Activated CD4-positive, alpha-beta T cell treated with anti-CD3 and anti-CD28 coated beads, Interleukin-2, amount 10 ng/mL, durations not matched to agents 24 days and 14 days (primary cell): ENCODE measurements at regions not wholly inside any gene's neighbourhood (a gene's known extent, or its start where the extent isn't known, plus 50 kb on each side); places are given as distances from the start of the nearest gene placed in this dataset.

Experiments
- DNase-seq: peaks from one replicate; pipeline ENCODE4 v3.0.0; 2022
- H3K27ac Mint-ChIP-seq: one replicate; pipeline ENCODE4 v1.8.0; 2022; ENCODE audit warnings: mild to moderate bottlenecking, mixed read lengths
- H3K27me3 Mint-ChIP-seq: one replicate; pipeline ENCODE4 v1.8.0; 2022; ENCODE audit warnings: mixed read lengths
- H3K36me3 Mint-ChIP-seq: one replicate; pipeline ENCODE4 v1.8.0; 2022; ENCODE audit warnings: low read depth, mild to moderate bottlenecking, mixed read lengths
- H3K4me1 Mint-ChIP-seq: one replicate; pipeline ENCODE4 v1.8.0; 2021; ENCODE audit warnings: mixed read lengths
- H3K4me3 Mint-ChIP-seq: one replicate; pipeline ENCODE4 v1.8.0; 2022; ENCODE audit warnings: mild to moderate bottlenecking, moderate library complexity, mixed read lengths
- H3K9me3 Mint-ChIP-seq: one replicate; pipeline ENCODE4 v1.8.0; 2021; ENCODE audit warnings: mixed read lengths
- intact Hi-C: fragments of 100-400 bp; cut with micrococcal nuclease; formaldehyde crosslinking; loops from one replicate; pipeline ENCODE4 v1.15.1; 2023

DNA sequence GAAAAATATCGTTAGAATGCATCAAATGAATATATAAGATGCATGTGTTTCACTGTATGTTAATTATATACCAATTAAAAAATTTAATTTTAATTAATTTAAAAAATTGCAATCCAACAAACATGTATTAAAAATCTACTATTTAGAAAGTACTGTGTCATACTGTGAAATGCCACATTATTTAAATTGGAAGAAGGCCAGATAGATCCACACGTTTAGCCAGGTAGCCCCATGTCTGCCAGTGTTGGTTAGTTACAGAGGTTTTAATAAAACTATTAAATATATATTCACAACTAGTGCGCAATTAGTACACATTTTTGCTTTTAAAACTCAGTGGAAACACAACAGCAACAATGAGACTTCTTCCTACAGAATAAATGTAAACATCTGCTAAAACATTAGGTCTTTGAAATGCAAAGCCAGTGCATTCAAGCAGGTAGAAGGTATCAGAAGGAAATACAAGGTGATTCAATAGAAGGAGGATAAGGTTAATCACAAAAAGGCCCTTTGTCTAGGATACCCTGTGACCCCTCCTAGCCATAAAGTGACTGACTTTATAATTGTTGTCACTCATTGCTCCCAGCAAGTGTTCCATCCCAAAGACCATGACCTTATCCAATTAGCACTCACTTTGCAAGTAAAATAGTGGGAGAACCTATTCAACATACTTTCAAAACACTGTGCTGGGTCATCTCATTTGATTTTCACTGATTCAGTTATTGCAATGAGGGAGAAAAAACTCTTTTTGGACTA, 211.5 kb downstream of the TTLL7 start:
- no peaks in the 10 kb centered on the region for H3K9me3 Mint-ChIP-seq
- DNase-seq: no peak
- no peaks in the 10 kb centered on the region for H3K36me3 Mint-ChIP-seq
- no peak overlapping the region for H3K27ac Mint-ChIP-seq
- intact Hi-C loops: no loop called here
- H3K27me3 Mint-ChIP-seq: no peaks in the 10 kb centered on the region
- no peak overlapping the region for H3K4me3 Mint-ChIP-seq
- no peaks in the 10 kb centered on the region for H3K4me1 Mint-ChIP-seq

DNA sequence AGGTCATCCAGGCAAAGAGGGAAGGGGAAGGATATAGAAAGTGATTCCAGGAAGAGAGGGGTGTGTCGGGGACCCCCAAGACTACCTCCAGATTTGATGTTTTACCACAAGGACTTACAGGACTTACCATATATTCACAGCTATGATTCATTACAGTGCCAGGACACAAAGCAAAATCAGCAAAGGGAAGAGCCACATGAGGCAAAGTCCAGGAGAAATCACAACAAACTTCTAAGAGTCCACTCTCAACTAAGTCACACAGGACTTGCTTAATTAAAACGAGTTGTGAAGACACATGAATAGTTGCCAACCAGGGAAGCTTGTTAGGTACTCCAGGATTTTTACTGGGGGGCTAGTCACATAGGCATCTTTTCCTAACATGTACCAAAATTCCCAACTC, 217.3 kb downstream of the TTLL7 start:
- intact Hi-C loops: no loop called here
- Mint-ChIP-seq H3K4me1 (no peaks in the 10 kb centered on the region), H3K27me3 (no peaks in the 10 kb centered on the region), H3K27ac (no peak overlapping the region), H3K36me3 (no peaks in the 10 kb centered on the region), H3K4me3 (no peak overlapping the region), H3K9me3 (no peaks in the 10 kb centered on the region)
- no peak for DNase-seq

GRCh38 chr1:83779565-83779964, 219.4 kb downstream of the TTLL7 start:
- Mint-ChIP-seq H3K4me3 (no peak overlapping the region), H3K27ac (no peak overlapping the region), H3K9me3 (no peaks in the 10 kb centered on the region), H3K36me3 (no peaks in the 10 kb centered on the region), H3K27me3 (no peaks in the 10 kb centered on the region), H3K4me1 (no peaks in the 10 kb centered on the region)
- DNase-seq: no peak
- intact Hi-C loops: no loop called here

GRCh38 chr1:83777758-83778101, 221.2 kb downstream of the TTLL7 start:
- Mint-ChIP-seq H3K27me3 (peaks cover 2% of the 10 kb centered on the region), H3K9me3 (no peaks in the 10 kb centered on the region), H3K4me1 (no peaks in the 10 kb centered on the region), H3K27ac (no peak overlapping the region), H3K36me3 (no peaks in the 10 kb centered on the region), H3K4me3 (no peak overlapping the region)
- DNase-seq: no peak
- intact Hi-C loops: no loop called here

GRCh38 chr1:83776913-83777757, 221.8 kb downstream of the TTLL7 start:
- no peak overlapping the region for H3K4me3 Mint-ChIP-seq
- no peaks in the 10 kb centered on the region for H3K4me1 Mint-ChIP-seq
- no peak for DNase-seq
- peaks cover 3% of the 10 kb centered on the region for H3K27me3 Mint-ChIP-seq
- no peaks in the 10 kb centered on the region for H3K36me3 Mint-ChIP-seq
- H3K27ac Mint-ChIP-seq: no peak overlapping the region
- intact Hi-C loops: no loop called here
- H3K9me3 Mint-ChIP-seq: no peaks in the 10 kb centered on the region

GRCh38 chr1:83775977-83776603, 222.8 kb downstream of the TTLL7 start:
- intact Hi-C loops: no loop called here
- peaks cover 3% of the 10 kb centered on the region for H3K27me3 Mint-ChIP-seq
- H3K27ac Mint-ChIP-seq: no peak overlapping the region
- no peak overlapping the region for H3K4me3 Mint-ChIP-seq
- H3K9me3 Mint-ChIP-seq: no peaks in the 10 kb centered on the region
- no peaks in the 10 kb centered on the region for H3K4me1 Mint-ChIP-seq
- H3K36me3 Mint-ChIP-seq: no peaks in the 10 kb centered on the region
- DNase-seq: no peak

GRCh38 chr1:83773059-83773458, 225.9 kb downstream of the TTLL7 start:
- Mint-ChIP-seq H3K27me3 (peaks cover 3% of the 10 kb centered on the region), H3K4me1 (peaks cover 3% of the 10 kb centered on the region), H3K4me3 (no peak overlapping the region), H3K9me3 (no peaks in the 10 kb centered on the region), H3K27ac (no peak overlapping the region), H3K36me3 (no peaks in the 10 kb centered on the region)
- no peak for DNase-seq
- intact Hi-C loops: no loop called here

GRCh38 chr1:83770319-83770661, 228.6 kb downstream of the TTLL7 start:
- H3K36me3 Mint-ChIP-seq: no peaks in the 10 kb centered on the region
- H3K4me3 Mint-ChIP-seq: no peak overlapping the region
- intact Hi-C loops: no loop called here
- no peaks in the 10 kb centered on the region for H3K9me3 Mint-ChIP-seq
- no peak for DNase-seq
- H3K27me3 Mint-ChIP-seq: peaks cover 3% of the 10 kb centered on the region
- peaks cover 3% of the 10 kb centered on the region for H3K4me1 Mint-ChIP-seq
- no peak overlapping the region for H3K27ac Mint-ChIP-seq

- Mint-ChIP-seq H3K36me3 (no peaks in the 10 kb centered on the region), H3K27me3 (peaks cover 3% of the 10 kb centered on the region), H3K4me1 (peaks cover 3% of the 10 kb centered on the region), H3K4me3 (no peak overlapping the region), H3K27ac (no peak overlapping the region), H3K9me3 (no peaks in the 10 kb centered on the region)
- no peak for DNase-seq
- intact Hi-C loops: no loop called here
These were observed 229.2 kb downstream of the TTLL7 start for GRCh38 chr1:83769594-83770318.

DNA sequence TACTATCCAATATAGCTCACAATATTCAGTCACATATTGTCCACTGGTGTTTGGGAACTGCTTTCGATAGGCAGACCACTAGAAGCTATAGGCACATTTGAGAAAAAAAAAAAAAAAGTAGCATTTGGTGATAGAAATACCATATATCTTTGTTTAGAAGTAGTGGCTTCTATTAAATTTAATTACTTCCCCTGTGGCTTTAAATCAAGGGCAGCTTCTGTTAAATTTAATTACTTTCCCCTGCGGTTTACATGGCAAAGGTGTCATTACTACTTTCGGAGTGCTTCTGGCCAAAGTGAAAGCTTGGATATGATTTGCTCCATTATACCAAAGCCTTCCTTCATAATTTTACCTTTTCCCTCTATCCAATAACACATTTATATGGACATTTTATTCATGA, 229.9 kb downstream of the TTLL7 start:
- H3K9me3 Mint-ChIP-seq: no peaks in the 10 kb centered on the region
- H3K27me3 Mint-ChIP-seq: peaks cover 4% of the 10 kb centered on the region
- peaks cover 3% of the 10 kb centered on the region for H3K4me1 Mint-ChIP-seq

DNA sequence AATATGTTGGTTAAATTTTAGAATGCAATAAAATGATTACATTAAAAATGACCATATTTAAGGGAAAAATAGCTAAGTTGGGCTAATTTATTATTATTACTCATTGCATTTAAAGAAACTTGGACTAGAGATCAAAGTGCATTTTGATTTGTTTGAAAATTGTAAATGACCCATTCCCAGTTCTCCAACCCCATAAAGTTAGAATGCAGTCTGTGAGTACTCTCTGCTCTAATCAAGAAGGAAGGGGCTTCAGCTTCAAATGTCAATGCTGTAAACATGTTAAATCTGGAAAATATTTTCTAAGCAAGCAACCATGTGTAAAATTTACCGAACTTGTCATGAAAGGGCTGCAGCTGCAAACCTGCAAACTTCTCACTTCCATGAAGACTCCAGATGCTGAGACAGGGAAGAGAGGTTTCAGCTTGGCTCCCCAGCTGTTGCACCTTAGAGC, 232.7 kb downstream of the TTLL7 start:
- peaks cover 3% of the 10 kb centered on the region for H3K4me1 Mint-ChIP-seq
- H3K27me3 Mint-ChIP-seq: peaks cover 1% of the 10 kb centered on the region
- intact Hi-C loops: no loop called here
- H3K27ac Mint-ChIP-seq: no peak overlapping the region
- no peaks in the 10 kb centered on the region for H3K36me3 Mint-ChIP-seq
- H3K4me3 Mint-ChIP-seq: no peak overlapping the region
- H3K9me3 Mint-ChIP-seq: no peaks in the 10 kb centered on the region
- no peak for DNase-seq

More for the DNA sequence above, 229.9 kb downstream of the TTLL7 start:
- no peak overlapping the region for H3K4me3 Mint-ChIP-seq
- no peaks in the 10 kb centered on the region for H3K36me3 Mint-ChIP-seq
- DNase-seq: no peak
- intact Hi-C loops: no loop called here
- H3K27ac Mint-ChIP-seq: no peak overlapping the region

GRCh38 chr1:83765125-83765524, 233.8 kb downstream of the TTLL7 start:
- Mint-ChIP-seq H3K27me3 (peaks cover 1% of the 10 kb centered on the region), H3K36me3 (no peaks in the 10 kb centered on the region), H3K27ac (no peak overlapping the region), H3K4me3 (no peak overlapping the region), H3K4me1 (peaks cover 6% of the 10 kb centered on the region), H3K9me3 (no peaks in the 10 kb centered on the region)
- DNase-seq: no peak
- intact Hi-C loops: no loop called here

DNA sequence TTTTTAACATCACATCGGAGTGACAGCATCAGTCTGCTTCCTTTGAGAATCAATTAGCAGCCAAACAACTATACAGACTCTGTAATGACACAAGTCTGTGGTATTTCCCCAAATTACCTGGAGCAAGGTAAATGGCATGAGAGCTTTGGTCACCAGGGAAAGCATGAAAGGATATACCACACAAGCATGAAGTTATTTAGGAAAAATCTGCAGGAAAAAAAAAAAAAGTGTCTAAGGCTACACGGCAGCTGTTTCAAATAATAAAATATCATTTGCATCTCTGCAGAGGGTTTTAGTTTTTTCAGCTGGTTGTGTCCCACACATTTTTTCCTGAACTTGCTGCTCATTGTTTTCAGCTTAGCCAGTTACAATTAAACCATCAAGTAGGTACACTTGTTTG, 234.7 kb downstream of the TTLL7 start:
- Mint-ChIP-seq H3K4me1 (peaks cover 4% of the 10 kb centered on the region), H3K4me3 (no peak overlapping the region), H3K27ac (no peak overlapping the region), H3K36me3 (no peaks in the 10 kb centered on the region), H3K9me3 (no peaks in the 10 kb centered on the region), H3K27me3 (peaks cover 1% of the 10 kb centered on the region)
- intact Hi-C loops: no loop called here
- DNase-seq: no peak
